Adrenal gland (tissue), 9 donors: ENCODE measurements at regions not wholly inside any gene's neighbourhood (a gene's known extent, or its start where the extent isn't known, plus 50 kb on each side); places are given as distances from the start of the nearest gene placed in this dataset.

Source experiments
- DNase-seq, 7 donors: peaks; one replicate each; pipeline ENCODE4 v3.0.0-alpha.2; 2019 to 2020
- H3K27ac ChIP-seq, 5 donors: fragments of 200-600 bp; sonication (generic) in 4 of 5; 1 replicate in 3 of 5; 2 replicates in 2 of 5; pipeline versions ENCODE4 v1.5.1 to v1.8.0; 2016 to 2020; ENCODE audit warnings: mild to moderate bottlenecking in 1 of 5
- H3K27me3 ChIP-seq: fragments of 200-600 bp; 2 replicates; pipeline ENCODE4 v1.8.0; 2021
- H3K36me3 ChIP-seq, 2 donors: fragments of 200-600 bp; replicated peaks in 1 of 2; 1 replicate in 1 of 2; 2 replicates in 1 of 2; pipeline versions ENCODE4 v1.5.1 to v1.8.0; 2018 to 2022
- H3K4me1 ChIP-seq, 2 donors: fragments of 200-600 bp; replicated peaks in 1 of 2; 1 replicate in 1 of 2; 2 replicates in 1 of 2; pipeline versions ENCODE4 v1.5.1 to v1.8.0; 2018 to 2021
- H3K4me3 ChIP-seq, 4 donors: fragments of 200-600 bp; sonication (generic) in 3 of 4; one replicate each; pipeline ENCODE4 v1.5.1; 2016 to 2018
- H3K9me3 ChIP-seq, 3 donors: fragments of 200-600 bp; sonication (generic) in 1 of 3; replicated peaks in 1 of 3; 1 replicate in 2 of 3; 2 replicates in 1 of 3; pipeline versions ENCODE4 v1.5.1 to v1.8.0; 2016 to 2021
- POLR2A ChIP-seq, 2 donors: fragments of 450-650 bp; IDR thresholded peaks; one replicate each; pipeline ENCODE4 v1.6.1; 2017; ENCODE audit warnings: antibody characterized with exemption in 2 of 2, mild to moderate bottlenecking in 2 of 2, moderate library complexity in 1 of 2
- WGBS, 4 donors: extraction: QIAGEN DNeasy Blood & Tissue Kit in 2 of 4; methylation state at CpG; one replicate each; pipeline versions ENCODE4 v1.1.5 to v1.1.7; 2013 to 2017; 5-methylcytosine and 5-hydroxymethylcytosine counted together
- intact Hi-C, 2 donors: fragments of 100-400 bp; cut with DNase I; formaldehyde crosslinking; loops; one replicate each; pipeline versions ENCODE4 v1.14.1 to v1.15.0; 2022 to 2023
- TF ChIP-seq, protein P1 (sequence below), 6 experiments: fragments of 450-650 bp in 4 of 6; fragments of 200-600 bp in 2 of 6; sonication (generic) in 1 of 6; IDR thresholded peaks; 1 replicate in 5 of 6; 2 replicates in 1 of 6; pipeline versions ENCODE4 v1.5.1 to v1.8.0; 2016 to 2021; ENCODE audit warnings: antibody characterized with exemption in 6 of 6, mild to moderate bottlenecking in 2 of 6, moderate library complexity in 1 of 6
- donor health status: healthy with polysubstance abuse.
- donor health status: Bipolar disorder and iron deficiency.
- donor health status: DM: yes; HTN: yes; CAD: no.
- donor health status: DM: no; HTN: no; CAD: no.
- donor health status: DM: no; HTN: no; CAD: no.

DNA sequence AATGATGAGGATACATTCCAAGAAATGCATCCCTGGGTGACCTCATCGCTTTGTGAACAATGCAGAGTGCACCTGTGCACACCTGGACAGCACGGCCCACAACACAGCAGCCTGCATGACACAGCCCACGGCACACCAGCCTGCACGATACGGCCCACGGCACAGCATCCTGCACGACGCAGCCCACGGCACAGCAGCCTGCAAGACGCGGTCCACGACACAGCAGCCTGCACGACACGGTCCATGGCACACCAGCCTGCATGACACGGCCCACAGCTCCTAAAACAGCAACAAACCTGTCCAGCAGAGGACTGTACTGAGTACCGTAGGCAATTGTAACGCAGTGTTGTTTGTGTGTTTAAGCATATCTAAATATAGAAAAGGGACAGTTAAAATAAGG lies 134.7 kb upstream of the PPP2R2D start:
- Histone ChIP-seq H3K4me3 (no peak overlapping the region), H3K36me3 (no peaks in the 10 kb centered on the region), H3K9me3 (no peaks in the 10 kb centered on the region), H3K4me1 (no peaks in the 10 kb centered on the region), H3K27ac (no peak overlapping the region), H3K27me3 (no peaks in the 10 kb centered on the region)
- 80 to 90% (median 88%) methylated on average over 9 to 17 of the region's 17 CpGs for WGBS, 4 donors
- DNase-seq: no peak
- TF ChIP-seq, protein P1, sequence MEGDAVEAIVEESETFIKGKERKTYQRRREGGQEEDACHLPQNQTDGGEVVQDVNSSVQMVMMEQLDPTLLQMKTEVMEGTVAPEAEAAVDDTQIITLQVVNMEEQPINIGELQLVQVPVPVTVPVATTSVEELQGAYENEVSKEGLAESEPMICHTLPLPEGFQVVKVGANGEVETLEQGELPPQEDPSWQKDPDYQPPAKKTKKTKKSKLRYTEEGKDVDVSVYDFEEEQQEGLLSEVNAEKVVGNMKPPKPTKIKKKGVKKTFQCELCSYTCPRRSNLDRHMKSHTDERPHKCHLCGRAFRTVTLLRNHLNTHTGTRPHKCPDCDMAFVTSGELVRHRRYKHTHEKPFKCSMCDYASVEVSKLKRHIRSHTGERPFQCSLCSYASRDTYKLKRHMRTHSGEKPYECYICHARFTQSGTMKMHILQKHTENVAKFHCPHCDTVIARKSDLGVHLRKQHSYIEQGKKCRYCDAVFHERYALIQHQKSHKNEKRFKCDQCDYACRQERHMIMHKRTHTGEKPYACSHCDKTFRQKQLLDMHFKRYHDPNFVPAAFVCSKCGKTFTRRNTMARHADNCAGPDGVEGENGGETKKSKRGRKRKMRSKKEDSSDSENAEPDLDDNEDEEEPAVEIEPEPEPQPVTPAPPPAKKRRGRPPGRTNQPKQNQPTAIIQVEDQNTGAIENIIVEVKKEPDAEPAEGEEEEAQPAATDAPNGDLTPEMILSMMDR (IDR thresholded peaks at IDR 0.05): no peak
- no peak for TF ChIP-seq POLR2A (IDR thresholded peaks at IDR 0.05)
- intact Hi-C loops: no loop called here

DNA sequence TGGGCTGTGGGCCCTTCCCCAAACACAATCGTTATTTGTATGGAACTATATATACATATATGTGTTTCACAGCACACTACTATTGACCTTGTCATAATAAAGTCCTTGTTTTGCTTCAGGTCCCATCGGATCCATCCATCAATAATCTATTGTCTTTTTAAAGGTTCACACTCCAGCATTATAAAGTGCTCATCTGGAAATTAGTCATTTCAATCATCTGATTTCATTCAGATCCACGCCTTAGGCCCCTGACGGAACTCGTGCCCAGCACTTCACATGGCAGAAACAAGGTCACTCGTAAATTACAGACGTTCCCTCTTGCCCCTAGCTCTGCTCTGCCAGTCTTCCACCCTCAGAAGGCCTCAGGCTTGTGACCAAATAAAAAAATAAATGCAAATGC lies 133.1 kb upstream of the PPP2R2D start:
- Histone ChIP-seq H3K9me3 (no peaks in the 10 kb centered on the region), H3K4me1 (no peaks in the 10 kb centered on the region), H3K27ac (no peak overlapping the region), H3K4me3 (no peak overlapping the region), H3K27me3 (no peaks in the 10 kb centered on the region), H3K36me3 (no peaks in the 10 kb centered on the region)
- 69 to 77% (median 74%) methylated on average over 7 of the region's 7 CpGs for WGBS, 4 donors
- no peak for DNase-seq
- no peak for TF ChIP-seq POLR2A (IDR thresholded peaks at IDR 0.05)
- TF ChIP-seq, protein P1 (IDR thresholded peaks at IDR 0.05): no peak
- intact Hi-C loops: no loop called here

DNA sequence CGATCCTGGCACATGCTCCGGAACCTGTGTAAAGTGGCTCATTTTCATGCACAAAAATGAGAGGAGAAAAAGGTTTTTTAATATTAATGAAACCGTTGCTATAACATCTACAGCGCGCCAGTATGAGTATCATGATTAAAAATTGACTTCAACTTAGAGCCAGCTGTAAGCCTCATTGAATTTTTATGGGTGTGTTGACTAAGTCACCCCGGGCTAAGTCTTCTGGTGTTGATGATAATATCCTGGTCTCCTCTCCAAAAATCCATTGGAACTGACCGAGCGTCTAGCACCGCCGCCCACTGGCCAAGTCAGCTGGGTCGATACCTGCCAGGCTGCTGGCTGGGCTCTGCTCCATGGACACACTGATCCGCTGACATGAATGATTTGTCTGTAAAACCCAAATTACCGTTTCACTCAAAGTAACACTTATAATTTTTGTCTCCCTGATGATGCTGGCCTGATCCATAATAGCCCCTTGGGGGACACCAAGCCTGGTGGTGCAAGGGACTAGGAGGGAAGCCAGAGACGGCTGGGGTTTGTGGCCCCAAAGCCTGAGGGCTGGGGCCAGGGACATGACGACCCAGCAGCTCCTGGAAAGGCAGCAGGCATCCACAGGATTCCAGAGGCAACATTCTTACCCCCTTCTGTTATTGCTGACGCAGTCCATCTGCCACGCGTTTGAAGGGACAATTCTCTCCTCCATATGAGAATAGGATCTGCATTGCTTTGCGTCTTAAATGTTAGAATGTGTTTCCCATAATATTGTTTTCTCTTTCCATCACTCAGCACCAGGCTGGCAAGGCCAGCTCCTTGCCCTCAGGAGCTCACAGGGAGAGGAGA lies 131.0 kb upstream of the PPP2R2D start:
- no peak for DNase-seq
- intact Hi-C loops: no loop called here
- no peaks in the 10 kb centered on the region for H3K27me3 ChIP-seq
- no peaks in the 10 kb centered on the region for H3K4me1 ChIP-seq
- H3K9me3 ChIP-seq: no peaks in the 10 kb centered on the region
- no peak overlapping the region for H3K27ac ChIP-seq
- no peak overlapping the region for H3K4me3 ChIP-seq
- TF ChIP-seq, protein P1 (IDR thresholded peaks at IDR 0.05): no peak
- TF ChIP-seq POLR2A (IDR thresholded peaks at IDR 0.05): no peak
- no peaks in the 10 kb centered on the region for H3K36me3 ChIP-seq
- 79 to 89% (median 83%) methylated on average over 15 to 19 of the region's 19 CpGs for WGBS, 4 donors

DNA sequence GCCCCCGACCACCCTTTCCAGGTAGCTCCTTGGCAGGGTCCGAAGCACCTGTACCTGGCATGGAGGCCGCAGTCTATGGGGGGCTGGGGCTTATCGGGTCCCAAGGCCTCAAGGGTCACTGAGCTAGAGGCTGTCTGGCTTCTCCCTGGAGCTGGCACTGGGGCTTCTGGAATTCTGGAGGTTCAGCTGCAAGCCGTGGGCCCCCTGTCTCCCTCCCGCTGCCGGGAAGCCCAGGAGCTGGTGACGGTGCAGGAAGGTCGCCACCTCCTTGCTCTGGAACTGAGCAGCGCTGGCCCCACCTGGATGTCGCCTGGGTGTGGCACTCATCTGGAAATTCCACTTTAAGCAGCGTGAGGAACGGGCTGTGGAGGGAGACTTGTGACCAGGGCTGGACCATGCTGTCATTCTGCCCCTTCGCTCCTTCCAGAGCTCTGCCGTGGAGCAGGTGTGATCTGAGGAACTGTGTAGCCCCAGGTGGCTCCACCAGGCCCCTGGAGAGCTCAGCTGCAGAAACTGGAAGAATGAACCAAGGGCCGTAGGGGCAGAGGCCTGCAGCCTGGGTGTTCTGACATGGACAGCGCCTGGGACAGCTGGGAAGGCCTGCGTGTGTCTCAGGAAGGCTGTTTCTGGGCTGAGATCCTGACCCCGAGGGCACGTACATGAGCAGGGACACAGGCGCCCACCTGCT lies 129.7 kb upstream of the PPP2R2D start:
- Histone ChIP-seq H3K4me1 (no peaks in the 10 kb centered on the region), H3K4me3 (no peak overlapping the region), H3K9me3 (no peaks in the 10 kb centered on the region), H3K36me3 (no peaks in the 10 kb centered on the region), H3K27ac (no peak overlapping the region), H3K27me3 (no peaks in the 10 kb centered on the region)
- WGBS, 4 donors: 75 to 89% (median 78%) methylated on average over 11 to 21 of the region's 21 CpGs
- intact Hi-C loops: no loop called here
- no peak for TF ChIP-seq POLR2A (IDR thresholded peaks at IDR 0.05)
- TF ChIP-seq, protein P1 (IDR thresholded peaks at IDR 0.05): no peak
- DNase-seq: no peak
